GM18868 (cell line): ENCODE measurements at regions not wholly inside any gene's neighbourhood (a gene's known extent, or its start where the extent isn't known, plus 50 kb on each side); places are given as distances from the start of the nearest gene placed in this dataset.
"Not testable (repeated sequence)": the region's sequence is repeated elsewhere in the genome, so short reads cannot be mapped to it uniquely, and the experiment has no call there.

Experiments
- ATAC-seq: cut with Tn5 transposase; IDR thresholded peaks from one replicate; pipeline ENCODE4 v1.9.1; 2021; ENCODE audit warnings: mild to moderate bottlenecking, moderate library complexity; ENCODE audit not compliant: unreplicated experiment

DNA sequence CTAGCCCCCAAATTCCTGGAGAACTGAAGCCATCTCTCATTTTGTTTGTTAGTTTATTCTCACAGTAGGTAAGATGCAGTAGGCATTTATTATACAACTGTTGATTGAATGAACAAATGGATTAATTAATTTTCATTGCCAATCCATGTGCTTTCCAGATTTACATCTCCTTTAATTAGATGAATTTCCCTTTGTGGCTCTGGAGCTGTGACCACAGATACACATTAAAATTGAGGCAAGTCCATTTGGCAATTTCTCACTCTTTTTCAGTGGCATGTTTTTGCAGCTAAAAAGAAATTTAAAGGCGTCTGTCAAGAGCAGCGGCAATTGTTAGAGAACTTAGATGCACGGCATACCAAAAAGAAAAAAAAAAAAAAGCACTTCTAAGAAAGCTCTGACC lies 635.4 kb upstream of the SOX9 start:
- no peak for ATAC-seq

DNA sequence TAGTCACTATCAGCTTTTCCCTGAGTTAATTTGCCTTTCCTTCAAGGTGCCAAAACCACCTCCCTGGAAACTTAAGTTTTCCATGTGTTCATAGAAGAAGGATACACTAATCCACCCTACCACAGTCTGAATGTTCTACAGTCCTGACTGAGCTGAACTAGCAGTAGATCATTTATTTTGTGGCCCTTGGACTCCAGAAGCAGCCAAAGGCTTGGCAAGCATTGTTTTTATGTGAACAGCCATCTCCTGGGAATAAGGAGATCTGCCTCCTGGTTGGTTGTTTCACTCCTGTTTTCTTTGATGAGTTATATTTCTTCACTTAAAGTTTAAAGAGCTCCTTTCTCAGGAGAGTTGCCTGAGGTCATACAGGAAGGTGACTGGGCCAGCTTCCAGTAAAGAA lies 634.6 kb upstream of the SOX9 start:
- no peak for ATAC-seq

DNA sequence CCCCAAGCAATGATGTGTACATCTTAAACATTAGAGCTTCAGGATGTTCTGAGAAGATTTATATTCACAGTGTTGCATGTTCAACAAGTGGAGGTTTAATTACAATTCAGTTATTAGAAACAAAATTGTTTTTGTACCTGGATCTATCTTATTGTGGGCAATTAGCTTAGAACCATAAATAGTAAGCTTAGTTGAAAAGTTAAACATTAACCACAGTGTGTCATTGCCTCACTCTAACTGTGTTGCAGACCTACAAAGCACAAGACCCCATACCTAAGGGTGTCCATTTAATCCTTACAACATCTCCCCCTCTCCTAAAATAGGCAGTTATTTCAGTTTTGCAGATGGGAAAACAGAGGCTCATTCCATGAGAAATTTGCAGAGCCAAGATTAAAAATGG lies 632.0 kb upstream of the SOX9 start:
- ATAC-seq, result no peak

DNA sequence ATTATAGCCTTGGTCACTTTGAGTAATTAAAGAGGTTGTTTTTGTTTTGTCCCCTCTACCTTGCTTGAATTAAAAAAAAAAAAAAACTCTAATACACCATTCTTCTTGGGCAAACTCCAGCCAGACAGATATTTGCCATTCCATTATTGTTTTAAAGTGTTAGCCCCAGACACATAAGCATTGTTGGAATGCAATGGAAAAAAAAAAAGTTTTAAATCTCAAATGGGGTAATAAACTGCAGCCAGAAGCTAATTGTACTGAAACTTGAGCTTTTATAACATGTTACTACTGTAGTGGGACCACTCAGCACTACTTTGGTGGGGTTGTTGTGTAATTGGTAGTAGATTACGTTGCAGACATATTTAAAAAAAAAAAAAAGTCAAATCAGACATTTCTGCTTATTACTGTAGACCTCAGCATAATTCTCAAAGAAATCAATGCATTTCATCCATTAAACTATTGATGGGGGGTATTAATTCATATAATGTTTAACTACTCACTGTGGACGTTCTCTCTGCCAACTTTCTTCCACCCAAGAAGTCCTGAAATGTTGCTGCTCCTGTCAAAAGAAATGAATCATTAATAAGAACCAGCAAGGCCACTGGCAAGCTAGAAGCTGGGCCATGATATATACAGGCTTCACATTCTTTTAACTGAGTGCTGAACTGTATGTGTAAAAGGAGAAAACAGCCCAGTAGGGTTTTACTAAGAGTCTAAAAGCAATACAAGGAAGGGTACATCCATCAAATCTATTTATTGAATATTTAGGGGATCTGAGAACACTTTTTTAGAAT lies 626.6 kb upstream of the SOX9 start:
- ATAC-seq, result no peak

DNA sequence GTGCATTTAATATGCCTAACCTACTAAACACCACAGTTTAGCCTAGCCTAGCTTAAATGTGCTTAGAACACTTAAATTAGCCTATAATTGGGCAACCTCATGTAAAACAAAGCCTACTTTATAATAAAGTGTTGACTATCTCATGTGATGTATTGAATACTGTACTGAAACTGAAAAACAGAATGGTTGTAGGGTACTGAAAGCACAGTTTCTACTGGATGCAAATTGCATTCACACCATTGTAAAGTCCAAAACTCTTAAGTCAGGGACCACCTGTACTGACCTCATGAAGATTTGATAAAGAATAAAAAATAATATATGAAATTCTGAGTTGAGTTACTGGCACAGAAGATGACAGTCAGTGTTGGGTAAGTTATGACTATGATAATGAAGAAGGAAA lies 625.4 kb upstream of the SOX9 start:
- no peak for ATAC-seq

DNA sequence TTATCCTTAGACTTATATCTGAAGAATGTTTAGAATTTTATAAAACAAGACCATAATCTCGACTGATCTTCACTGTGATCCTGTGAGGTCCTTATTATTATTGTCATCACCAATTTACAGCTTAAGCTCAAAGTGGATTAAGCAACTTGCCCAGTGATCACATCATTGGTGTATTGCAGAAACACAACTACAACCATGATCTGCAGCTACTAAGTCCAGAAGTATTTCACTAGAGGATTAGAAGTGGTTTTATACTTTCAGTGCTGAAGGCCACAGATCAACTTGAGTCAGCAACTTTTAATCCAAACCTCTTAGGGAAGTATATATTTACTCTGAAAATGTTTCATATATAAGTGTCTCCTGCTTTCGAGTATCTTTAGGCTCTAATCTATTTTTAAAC lies 624.3 kb upstream of the SOX9 start:
- no peak for ATAC-seq

DNA sequence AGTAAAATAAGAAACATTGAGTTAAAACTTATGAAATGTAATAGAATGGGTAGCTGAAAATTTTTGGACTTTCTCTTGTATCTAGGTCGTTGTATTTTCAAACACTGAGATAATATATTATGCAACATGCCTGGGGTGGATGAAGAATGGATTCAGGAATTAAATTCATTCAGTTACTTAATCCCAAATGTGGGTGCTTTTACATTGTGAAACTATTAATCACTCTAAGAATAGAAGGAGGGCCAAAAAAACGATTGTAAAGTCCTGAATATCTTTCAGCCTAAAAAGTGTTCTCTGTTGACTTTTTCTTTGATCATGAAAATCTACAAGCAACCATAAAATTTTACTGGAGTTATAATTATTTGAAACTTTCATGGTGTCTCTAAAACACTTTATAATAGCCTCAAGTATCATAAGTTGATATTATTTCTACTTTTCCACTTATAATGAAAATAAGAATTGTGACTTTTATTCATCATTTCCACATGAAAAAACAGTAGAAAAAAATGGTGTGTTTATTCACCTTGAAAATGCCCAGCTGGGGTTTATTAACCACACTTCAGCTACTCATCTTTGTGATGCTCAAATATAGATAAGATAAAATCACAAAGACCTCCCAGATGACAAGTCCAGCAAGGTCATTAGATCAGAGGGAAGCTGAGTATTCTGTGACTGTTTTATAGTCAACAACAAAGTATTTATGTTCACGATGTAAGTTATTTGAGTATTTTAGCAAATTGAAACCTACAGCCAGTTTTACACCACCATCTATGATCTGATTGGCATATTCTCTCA lies 619.9 kb upstream of the SOX9 start:
- no peak for ATAC-seq

DNA sequence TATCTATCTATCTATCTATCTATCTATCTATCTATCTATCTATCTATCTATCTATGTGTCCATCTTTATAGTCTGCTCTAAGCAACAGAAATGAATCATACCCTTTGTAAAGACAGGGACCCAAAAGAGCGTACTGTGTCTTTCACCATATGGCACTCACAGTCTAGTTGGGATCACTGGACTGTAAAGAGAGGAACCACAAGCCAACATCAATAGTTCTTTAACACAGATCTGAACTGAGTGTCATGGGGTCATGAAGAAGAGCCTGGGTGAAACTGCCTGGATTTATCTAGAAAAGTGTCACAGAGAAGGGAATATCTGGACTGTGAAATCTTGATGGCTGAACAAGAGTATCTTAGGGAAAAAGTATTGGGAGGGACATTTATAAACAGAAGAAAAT lies 619.1 kb upstream of the SOX9 start:
- no peak for ATAC-seq

DNA sequence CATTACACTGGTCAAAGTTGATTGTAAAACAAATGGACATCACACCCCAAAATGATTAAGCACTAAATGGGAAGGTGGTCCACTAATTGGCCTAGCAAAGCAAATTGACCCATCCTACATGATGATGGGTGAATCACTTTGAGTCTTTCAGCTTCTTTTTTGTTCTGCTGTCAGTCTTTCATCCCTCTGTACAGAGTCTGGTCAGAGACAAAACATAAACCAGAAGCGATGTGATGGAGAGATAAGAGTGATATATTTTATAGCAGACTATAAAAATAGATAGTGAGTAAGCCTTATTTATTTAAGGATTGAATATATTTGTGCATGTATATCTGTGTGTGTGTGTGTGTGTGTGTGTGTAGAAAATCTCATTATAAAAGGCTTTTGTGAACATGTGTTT lies 618.4 kb upstream of the SOX9 start:
- no peak for ATAC-seq

DNA sequence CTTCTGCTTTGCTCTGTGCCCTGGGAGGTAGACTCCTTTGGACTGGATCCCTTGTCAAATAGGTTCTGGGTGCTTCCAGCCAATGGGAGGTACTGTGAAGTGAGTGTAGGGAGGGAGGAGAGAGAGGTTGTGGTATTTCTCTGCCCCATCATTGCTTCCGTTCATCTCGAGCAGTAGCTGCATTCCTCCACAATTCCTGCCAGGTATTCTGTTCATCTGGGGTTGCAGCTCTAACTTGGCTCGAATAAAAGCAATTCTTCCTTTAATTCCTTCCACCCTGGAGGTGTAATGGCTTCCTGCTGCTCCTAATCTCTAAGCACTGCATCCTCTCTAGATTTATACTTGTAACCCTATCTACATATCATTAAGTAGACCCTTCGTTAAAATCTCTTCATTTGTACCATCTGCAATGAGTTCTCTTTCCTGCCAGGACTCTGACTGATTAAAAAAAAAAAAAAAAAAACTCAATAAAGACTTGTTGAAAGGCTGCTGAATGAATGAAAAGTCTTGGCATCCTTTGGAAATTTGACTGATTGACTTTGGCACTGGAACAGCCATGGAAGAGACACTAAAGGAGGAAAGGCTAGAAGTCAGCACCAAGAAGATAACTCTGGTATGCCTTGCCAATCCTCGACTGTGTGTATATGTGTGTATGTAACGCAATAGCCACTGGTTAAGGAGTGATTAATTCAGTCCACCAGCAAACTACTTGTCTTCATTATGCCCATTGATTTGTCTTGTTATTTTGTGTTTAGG lies 616.9 kb upstream of the SOX9 start:
- no peak for ATAC-seq

DNA sequence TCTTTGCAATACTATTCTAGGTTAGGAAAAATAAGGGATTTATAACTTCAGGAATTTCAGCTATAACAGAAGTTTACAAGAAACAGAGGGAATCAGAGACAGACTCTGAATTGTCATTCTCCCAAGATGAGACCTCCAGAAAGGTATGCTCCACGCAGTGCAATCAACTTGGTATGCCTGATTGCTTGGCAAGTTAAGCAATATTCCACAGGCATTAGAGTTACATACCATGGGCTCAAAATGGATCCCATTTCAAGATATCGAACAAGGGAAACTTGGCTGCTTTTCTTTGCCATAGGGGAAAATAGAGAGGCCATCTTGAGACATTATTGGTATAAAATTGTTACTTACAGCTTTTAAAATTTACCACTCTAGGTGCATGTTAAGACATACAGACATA lies 615.6 kb upstream of the SOX9 start:
- ATAC-seq, result no peak

DNA sequence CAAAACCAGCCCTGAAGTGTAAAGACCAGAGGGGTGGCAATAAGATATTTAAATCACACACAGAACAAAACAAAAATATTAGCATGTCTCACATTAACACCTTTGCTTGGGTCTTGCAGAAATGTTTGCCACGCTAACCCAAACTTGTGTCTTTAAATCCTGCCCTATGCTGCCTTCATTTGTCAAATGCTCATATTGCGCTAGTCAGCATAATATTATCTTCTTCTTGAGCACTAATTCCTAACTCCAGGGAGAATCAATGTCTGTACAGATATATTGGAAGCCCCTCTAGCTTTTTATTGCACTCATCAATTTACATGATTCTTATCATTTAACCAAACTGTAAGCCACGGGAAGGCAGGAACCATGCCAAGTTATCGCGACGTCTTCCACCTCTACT lies 614.8 kb upstream of the SOX9 start:
- no peak for ATAC-seq

DNA sequence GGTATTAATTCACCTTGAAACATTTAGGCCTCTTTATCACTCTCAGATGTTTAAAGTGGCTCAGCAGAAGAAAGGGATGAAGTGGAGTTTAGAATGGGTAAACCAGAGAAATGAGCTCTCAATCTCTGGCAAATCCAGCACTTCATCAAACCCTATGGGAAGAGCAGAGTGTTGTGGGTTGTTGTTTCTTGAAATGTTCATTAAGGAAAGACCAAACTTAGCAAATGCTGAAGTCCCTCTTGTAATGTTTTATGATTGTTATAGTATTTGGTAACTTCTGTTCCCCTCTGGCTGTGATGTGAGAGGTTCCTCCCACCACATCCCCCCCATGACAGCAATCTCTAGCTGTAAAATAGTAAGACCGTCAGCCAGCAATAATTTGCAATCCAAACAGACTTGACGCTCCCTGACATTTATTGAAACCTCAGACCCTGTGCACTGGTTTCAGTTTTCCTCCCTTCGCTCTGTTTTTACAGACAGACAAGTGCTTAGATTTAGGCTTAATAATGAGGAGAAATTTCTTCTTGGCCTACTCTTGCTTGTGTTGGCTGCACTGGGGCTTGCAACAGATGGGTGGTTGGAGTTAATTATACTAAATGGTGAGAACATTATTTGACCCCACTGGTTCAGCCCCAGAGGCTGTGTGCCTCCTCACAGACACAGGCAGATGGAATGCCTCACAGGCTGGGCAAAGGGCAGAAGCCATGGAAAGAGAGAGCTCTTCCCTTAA lies 609.4 kb upstream of the SOX9 start:
- ATAC-seq, result no peak

DNA sequence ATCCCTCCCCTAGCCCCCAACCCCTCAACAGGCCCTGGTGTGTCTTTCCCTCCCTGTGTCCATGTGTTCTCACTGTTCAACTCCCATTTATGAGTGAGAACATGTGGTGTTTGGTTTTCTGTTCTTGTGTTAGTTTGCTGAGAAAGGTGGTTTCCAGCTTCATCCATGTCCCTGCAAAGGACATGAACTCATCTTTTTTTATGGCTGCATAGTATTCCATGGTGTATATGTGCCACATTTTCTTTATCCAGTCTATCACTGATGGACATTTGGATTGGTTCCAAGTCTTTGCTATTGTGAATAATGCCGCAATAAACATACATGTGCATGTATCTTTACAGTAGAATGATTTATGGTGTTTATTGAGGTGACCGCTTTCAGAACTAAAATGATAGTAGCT lies 607.1 kb upstream of the SOX9 start:
- not testable (repeated sequence) for ATAC-seq

DNA sequence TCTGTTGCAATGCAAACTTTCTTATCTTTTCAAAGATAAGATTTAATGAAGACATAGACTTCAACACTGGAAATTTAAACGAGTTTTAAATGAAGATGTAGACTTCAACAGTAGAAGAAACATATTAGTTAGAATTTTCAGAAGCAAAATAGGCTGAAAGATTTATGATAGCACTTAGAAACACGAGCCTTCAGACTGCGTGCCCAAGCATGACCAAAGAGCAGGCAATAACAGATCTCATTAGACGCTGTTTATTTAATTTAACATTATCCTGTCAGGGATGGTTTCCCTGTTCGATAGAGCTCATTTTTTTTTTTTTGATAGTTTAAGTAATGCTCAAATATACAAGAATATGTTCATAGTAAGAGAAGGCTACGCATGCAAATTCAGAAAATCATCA lies 604.7 kb upstream of the SOX9 start:
- no peak for ATAC-seq

DNA sequence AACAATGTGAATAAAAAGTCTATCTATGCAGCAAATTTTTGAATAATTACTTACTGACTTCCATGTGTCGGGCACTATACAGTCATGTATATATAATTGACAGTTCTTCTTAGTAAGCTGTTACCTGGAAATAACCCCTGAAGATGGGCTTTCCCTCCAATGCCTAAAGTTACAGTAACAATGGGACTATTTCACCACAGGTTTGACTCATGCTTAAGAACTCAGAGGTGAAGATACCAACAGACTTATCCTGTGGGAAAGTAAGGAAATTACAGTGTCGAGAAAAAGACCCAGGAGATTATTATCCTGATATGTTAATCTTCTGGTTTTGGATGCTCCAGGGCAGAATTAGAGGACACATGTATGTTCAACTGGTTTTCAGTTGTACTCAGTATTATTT lies 601.5 kb upstream of the SOX9 start:
- no peak for ATAC-seq

DNA sequence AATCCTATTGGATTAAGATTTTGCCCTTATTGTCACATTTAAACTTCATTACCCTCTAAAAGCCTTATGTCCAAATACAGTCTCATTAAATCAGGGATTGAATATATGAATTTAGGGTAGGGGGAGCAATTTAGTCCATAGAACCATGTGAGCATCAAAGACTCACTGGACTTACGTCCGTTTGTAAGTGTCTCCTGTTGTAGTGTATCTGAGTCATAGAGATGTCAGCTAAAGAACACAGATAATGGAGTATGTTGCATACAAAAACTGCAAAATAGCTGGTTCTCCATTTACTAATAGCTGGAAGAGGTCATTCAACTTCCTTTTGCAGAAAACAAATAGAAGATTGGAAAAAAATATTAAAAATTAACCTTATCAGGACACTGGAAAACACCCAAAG lies 599.1 kb upstream of the SOX9 start:
- no peak for ATAC-seq

DNA sequence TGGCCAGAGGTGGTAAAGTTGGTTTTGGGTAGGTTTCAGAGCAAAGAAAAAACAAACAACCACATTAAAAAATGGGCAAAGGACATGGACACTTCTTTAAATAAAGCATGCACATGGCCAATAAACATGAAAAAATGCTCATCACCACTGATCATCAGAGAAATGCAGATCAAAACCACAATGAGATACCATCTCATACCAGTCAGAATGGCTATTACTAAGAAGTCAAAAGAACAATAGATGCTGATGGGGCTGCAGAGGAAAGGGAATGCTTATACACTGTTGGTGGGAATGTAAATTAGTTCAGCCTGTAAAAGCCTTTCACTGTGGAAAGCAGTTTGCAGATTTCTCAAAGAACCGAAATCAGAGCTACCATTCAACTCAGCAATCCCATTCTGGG lies 598.4 kb upstream of the SOX9 start:
- no peak for ATAC-seq

DNA sequence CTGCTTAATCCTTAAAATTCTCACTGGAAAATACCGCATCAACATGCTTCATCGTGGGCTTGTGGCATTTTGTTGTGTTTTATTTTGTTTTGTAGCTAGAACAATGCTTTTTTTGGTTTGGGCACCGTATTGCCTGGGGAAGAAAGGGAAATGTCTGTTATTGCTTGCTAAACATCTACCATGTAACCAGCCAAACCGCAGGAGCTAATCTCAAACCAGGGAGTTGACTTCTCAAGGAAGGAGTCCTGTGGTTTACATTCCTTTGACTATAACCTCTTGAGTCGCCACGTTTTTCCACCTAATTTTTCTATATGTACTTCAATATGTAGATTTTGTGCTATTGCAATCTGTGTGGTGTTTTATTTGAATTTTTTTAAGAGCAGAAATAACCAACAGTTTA lies 593.5 kb upstream of the SOX9 start:
- ATAC-seq, result no peak

DNA sequence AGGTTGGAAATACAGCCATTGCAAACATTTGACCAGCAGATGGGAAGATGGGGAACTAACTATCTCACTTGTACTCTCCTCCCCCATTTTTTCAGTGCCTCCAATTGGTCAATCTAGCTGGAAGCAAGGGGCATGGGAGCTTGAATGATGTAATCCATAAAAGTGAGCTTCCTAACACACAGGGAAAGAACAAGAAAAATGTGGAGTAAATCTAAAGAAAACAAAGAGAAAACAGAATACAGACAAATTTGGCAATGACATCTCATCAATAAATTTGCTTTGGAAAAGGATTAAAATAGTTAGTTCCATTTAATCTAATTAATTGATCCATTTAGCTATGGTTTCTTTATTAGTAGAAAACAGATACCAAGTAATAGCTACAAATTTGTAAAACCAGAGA lies 592.6 kb upstream of the SOX9 start:
- no peak for ATAC-seq

DNA sequence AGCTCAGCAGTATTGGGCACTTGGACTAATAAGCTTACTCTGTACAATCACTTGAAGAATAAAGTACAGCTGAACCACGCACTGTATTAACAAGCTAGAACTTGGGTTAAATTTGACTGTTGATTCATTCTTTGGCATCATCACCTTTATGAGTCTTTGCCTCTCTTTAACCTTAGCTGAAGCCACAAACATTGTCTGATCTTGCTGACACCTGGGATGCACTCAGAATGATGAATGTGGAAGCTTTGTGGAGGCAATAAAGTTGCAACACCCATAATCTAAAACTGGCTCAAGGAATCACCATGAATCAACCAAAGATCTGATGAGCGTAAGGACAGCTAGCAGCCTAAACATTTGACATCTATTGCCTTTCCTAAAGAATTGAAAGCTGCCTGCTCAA lies 590.6 kb upstream of the SOX9 start:
- ATAC-seq, result no peak
